Right kidney (tissue), 1 donor: ENCODE measurements at regions not wholly inside any gene's neighbourhood (a gene's known extent, or its start where the extent isn't known, plus 50 kb on each side); places are given as distances from the start of the nearest gene placed in this dataset.

Source experiments
- DNase-seq: peaks from one replicate; pipeline ENCODE4 v3.0.0-alpha.2; 2016

DNA sequence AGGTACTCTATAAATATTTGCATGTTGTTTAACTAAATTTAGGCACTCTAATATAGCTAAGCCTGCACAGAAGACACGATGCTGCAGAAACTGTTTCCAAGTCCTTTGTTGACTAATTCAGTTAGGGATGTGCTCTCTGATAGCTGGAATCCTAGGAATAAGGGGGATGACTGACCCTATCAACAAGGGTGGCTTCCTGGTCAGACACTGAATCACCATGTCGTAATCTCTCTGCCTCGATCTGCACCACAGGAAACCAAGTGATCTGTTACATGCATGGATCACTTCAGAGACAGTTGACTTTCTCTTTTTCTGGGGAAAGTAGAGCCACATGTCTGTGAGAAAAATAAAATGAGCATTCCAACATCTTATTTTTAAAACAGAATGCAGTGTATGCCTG is 169.1 kb downstream of the GUCY2F start:
- DNase-seq = no peak

DNA sequence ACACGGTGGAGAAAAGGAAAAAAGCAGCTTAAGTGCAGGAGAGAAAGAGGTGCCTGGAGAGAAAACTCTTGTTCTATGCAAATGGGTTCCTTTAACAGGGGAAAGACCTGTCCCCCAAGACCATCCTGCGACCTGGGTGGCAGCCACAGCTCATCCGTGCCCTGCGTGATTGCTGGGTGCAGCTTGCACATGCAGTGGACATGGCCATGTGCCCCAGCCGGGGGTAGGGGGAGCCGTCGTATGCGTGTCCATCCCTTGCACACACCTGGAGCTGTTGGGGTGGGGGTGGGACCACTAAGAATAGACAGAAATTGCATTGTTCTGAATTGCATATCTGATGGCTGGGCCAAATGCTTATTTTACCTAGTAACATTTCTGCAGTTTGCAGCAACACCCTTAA is 171.9 kb downstream of the GUCY2F start:
- DNase-seq = no peak

DNA sequence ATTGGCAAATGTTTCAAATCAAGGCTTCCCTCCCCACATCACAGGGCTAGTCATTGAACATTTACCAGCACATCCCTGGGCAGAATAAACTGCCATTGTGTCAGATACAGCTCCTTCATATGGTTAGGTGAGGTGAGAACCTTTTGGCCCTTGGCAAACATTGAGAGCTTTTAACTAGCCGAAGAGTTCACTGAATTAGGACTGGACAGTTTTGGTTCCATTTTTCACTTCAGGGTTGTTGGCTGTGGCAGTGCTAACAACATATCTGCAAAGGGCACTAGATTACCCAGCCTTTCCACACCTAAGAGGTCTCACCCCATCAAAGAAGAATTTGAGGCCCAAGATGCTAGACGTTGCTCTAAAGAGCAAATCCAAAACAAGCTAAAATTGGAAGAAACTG is 180.7 kb downstream of the GUCY2F start:
- DNase-seq = no peak

GRCh38 chrX:109300415-109300814 is 181.5 kb downstream of the GUCY2F start:
- no peak for DNase-seq

DNA sequence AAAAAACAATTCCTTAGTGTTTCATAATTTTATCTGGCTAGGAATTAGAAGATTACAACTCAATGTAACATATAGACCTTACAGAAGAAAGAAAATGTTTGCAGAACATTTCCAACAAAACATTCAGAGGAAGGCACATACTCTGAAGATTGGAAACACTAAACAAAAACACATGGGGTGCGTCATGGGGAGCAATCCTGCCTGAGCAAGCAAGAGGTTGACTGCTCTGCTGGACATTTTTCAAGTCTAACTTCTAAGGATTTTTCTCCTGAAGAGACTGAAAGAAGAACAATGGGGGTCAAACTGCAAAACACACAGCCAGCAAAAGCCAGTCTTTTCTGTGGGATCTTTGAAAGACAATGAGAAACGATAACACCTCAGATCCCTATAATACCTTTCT is 182.8 kb downstream of the GUCY2F start:
- no peak for DNase-seq

GRCh38 chrX:109294097-109294814 is 187.6 kb downstream of the GUCY2F start:
- no peak for DNase-seq

GRCh38 chrX:109283870-109284269 is 198.0 kb downstream of the GUCY2F start:
- no peak for DNase-seq

GRCh38 chrX:109281483-109282275 is 200.2 kb downstream of the GUCY2F start:
- no peak for DNase-seq

- no peak for DNase-seq
Observed at GRCh38 chrX:109274806-109275205, 207.1 kb downstream of the GUCY2F start.

GRCh38 chrX:109270580-109271484 is 211.1 kb downstream of the GUCY2F start:
- DNase-seq = no peak

DNA sequence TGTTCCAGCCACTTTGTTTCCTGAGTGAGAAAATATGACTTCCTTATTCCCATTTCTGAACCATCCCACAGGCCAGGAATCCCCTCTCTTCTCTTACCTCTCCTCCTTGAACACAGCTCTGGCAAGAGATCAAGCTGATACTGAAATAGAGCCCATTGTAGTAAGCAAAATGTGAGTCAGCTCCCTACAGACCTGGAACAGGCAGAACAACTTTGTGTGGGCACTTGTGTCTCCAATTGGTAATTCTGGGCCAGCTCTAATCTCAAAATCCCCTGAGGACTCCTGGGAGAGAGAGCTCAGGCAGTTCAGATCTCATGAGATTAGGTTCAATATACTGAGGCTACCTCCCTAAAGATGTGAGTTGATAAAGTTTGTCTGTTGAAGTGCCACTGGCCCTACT is 213.5 kb downstream of the GUCY2F start:
- DNase-seq = no peak

- DNase-seq = no peak
Observed at GRCh38 chrX:109266034-109266433, 215.9 kb downstream of the GUCY2F start.

DNA sequence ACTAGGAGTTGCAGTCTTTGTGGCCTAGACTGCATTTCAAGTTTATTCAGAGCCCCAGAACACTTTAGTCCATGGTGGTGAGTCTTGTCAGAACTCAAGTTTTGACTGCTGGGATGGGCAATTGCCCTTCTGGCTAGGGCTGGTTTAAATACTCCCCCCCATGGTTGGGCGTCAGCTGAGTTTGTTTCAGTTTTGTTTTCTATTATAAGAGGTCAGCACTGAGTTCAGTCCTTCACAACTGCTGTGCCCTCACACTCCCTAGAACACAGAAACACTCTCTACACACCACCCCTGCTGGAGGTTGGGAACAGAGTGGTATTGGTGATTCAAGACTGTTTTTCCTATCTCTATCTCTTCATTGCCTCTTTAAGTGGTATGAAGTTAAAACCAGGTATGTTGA is 217.0 kb downstream of the GUCY2F start:
- DNase-seq = no peak

DNA sequence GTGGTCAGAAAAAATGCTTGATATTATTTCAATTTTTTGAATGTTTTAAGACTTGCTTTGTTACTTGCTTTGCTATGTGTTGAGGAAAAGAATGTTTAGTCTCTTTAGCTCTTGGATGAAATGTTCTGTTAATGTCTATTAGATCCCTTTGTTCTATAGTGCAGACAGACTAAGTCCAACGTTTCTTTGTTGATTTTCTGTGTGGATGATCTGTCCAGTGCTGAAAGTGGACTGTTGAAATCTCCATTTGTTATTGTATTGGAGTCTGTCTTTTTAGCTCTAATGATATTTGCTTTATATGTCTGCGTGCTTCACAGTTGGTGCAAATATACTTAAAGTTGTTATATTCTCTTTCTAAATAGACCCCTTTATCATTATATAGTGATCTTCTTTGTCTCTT is 220.6 kb downstream of the GUCY2F start:
- no peak for DNase-seq

- no peak for DNase-seq
Observed at GRCh38 chrX:109252789-109253188, 229.1 kb downstream of the GUCY2F start.

- DNase-seq = no peak
Observed at GRCh38 chrX:109218761-109219160, 263.1 kb downstream of the GUCY2F start.

DNA sequence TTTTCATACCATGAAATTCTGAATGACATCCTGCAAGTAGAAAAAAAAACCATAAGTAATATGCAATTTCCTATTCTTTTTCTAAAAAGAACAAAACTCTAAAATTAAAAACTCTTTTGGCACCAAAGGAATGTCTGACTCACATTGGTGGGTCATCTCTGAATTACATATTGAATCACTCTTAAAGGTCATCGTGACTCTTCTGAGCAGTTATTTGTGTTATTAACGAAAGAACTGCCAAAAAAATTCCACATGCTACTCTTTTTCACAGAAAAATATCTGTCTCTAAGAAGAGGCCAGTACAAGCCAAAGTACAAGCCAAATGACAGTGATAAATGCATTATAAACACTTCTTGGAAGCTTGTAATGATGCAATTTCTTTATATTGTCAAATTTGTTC is 282.2 kb downstream of the GUCY2F start:
- no peak for DNase-seq

GRCh38 chrX:109190542-109190941 is 291.3 kb downstream of the GUCY2F start:
- no peak for DNase-seq

GRCh38 chrX:109187473-109188168 is 294.3 kb downstream of the GUCY2F start:
- no peak for DNase-seq

GRCh38 chrX:109186939-109187338 is 294.9 kb downstream of the GUCY2F start:
- no peak for DNase-seq

- DNase-seq = no peak
Observed at GRCh38 chrX:109184506-109185139, 297.3 kb downstream of the GUCY2F start.

DNA sequence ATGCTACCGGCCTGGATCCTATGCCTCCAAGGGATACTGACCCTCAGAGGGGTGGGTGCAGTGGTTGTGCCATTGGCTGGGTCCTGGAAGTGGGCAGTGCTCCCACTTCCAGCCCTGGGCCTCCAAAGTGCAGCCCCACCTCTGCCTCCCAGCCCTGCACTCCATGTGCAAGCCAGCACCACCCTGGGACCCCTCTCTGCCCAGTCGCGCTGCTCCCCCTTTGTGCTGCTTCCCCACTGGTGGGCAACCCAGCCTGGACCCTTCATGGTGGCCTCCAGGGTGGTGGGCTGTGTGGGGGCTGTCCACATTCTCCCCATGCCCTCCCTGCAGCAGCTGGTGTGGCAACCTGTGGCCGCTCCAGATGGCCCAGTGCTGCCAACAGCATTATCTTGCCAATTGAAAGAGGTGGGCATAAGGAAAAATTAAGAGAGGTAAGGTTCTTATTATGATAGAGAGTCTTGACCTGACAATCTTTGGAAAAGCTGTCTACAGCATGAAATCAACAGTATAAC is 309.7 kb downstream of the GUCY2F start:
- DNase-seq = no peak
